ENCODE measurements at regions not wholly inside any gene's neighbourhood (a gene's known extent, or its start where the extent isn't known, plus 50 kb on each side); places are given as distances from the start of the nearest gene placed in this dataset.

- TF ChIP-seq CTCF (IDR thresholded peaks at IDR 0.05) = no peak
- no peak for TF ChIP-seq POLR2A (IDR thresholded peaks at IDR 0.05)
- no peak for TF ChIP-seq EP300 (IDR thresholded peaks at IDR 0.05)
- no peak for TF ChIP-seq POLR2AphosphoS5 (IDR thresholded peaks at IDR 0.05)
Observed at GRCh38 chr2:183926433-183926832, 671.9 kb upstream of the ZNF804A start.
